ENCODE measurements at regions not wholly inside any gene's neighbourhood (a gene's known extent, or its start where the extent isn't known, plus 50 kb on each side); places are given as distances from the start of the nearest gene placed in this dataset.

DNA sequence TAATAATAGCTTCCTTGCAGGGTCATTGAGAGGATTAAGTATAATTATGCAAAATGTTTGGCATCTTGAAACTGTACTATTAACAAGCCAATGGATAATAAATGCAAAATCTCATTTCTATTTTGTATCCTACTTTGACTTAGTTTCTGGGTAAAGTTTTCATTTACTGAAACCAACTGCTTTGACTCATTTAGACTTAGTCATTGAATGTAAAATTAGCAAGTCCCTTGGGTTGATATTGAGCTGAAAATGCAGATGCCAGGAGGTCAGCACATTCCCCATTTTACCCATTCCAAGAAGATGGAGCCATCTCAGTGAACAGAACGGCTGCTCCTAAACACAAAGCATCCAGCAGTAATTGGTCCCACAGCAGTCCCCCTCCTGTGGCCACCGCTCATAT lies 74.7 kb upstream of the GATB start:
- DNase-seq (ENCODE audit: low read depth), result no peak
- H3K4me3 ChIP-seq (ENCODE audit: low read depth, low read length), result no peak overlapping the region
- TF ChIP-seq, protein P1, sequence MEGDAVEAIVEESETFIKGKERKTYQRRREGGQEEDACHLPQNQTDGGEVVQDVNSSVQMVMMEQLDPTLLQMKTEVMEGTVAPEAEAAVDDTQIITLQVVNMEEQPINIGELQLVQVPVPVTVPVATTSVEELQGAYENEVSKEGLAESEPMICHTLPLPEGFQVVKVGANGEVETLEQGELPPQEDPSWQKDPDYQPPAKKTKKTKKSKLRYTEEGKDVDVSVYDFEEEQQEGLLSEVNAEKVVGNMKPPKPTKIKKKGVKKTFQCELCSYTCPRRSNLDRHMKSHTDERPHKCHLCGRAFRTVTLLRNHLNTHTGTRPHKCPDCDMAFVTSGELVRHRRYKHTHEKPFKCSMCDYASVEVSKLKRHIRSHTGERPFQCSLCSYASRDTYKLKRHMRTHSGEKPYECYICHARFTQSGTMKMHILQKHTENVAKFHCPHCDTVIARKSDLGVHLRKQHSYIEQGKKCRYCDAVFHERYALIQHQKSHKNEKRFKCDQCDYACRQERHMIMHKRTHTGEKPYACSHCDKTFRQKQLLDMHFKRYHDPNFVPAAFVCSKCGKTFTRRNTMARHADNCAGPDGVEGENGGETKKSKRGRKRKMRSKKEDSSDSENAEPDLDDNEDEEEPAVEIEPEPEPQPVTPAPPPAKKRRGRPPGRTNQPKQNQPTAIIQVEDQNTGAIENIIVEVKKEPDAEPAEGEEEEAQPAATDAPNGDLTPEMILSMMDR (IDR thresholded peaks at IDR 0.05; ENCODE audit: insufficient read depth, low read depth, low read length, missing control alignments), result no peak

DNA sequence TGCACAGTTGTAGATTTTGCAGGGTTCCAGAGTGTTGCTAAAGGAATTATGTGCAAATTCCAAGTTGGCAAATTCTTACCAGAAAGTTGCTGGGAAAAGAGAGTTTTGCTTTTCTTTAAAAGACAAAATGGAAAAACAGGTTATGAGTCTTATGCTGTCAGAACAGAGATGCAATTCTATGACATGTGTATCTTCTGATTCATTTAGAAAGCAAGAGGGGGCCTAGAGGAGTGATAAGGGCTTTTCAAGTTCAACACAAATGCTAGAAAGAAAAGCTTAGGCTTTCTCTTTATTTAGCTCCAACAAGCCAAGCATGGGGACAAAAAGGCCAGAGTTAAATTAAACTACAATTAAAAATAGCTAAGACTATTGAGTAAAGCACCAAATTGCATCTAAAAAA lies 72.4 kb upstream of the GATB start:
- TF ChIP-seq, protein P1 (IDR thresholded peaks at IDR 0.05; ENCODE audit: insufficient read depth, low read depth, low read length, missing control alignments), result no peak
- DNase-seq (ENCODE audit: low read depth), result no peak
- H3K4me3 ChIP-seq (ENCODE audit: low read depth, low read length), result no peak overlapping the region

- DNase-seq (ENCODE audit: low read depth), result no peak
- no peak overlapping the region for H3K4me3 ChIP-seq (ENCODE audit: low read depth, low read length)
- TF ChIP-seq, protein P1 (IDR thresholded peaks at IDR 0.05; ENCODE audit: insufficient read depth, low read depth, low read length, missing control alignments), result no peak
Measured at GRCh38 chr4:151831526-151831925, 70.7 kb upstream of the GATB start.

DNA sequence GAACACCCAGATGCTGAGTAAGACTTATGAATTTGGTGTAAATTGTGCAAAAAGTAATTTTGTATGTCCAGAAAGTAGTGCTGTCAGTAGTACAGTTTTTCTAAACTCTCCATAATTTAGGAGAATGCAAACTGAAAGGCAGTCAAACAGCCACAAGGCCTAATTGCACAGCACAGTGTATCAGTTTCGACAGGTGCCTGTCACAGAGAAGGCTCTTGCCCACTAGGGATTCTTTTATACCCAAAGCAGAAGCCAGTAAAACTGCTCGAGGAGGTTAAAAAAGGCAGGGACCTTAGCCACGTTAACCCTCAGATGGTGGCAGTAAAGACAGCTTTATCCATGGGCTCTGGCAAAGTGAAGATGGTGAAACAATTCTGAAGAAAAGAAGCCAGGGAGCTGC lies 69.4 kb upstream of the GATB start:
- TF ChIP-seq, protein P1 (IDR thresholded peaks at IDR 0.05; ENCODE audit: insufficient read depth, low read depth, low read length, missing control alignments), result no peak
- no peak overlapping the region for H3K4me3 ChIP-seq (ENCODE audit: low read depth, low read length)
- no peak for DNase-seq (ENCODE audit: low read depth)

- TF ChIP-seq, protein P1 (IDR thresholded peaks at IDR 0.05; ENCODE audit: insufficient read depth, low read depth, low read length, missing control alignments), result no peak
- H3K4me3 ChIP-seq (ENCODE audit: low read depth, low read length), result no peak overlapping the region
- DNase-seq (ENCODE audit: low read depth), result no peak
Measured at GRCh38 chr4:151829309-151829708, 68.5 kb upstream of the GATB start.

DNA sequence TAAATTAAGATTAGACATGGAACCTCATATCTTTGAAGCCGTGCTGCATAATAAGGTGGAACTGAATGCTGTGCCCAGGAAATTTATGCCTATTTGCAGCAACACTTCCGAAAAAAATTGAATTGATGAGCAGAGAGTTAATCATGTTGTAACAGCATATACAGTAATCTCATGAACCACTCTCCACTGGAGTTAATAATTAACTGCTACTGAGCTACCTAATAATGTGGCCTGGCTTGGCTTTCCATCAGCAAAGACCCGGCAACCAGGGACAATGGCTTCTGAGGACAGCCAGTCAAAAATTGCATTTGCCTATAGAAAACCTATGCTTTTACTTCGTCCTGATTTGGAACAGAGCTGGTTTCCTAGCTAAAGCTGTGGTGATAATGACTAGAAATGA lies 63.8 kb upstream of the GATB start:
- H3K4me3 ChIP-seq (ENCODE audit: low read depth, low read length), result no peak overlapping the region
- DNase-seq (ENCODE audit: low read depth), result no peak
- TF ChIP-seq, protein P1 (IDR thresholded peaks at IDR 0.05; ENCODE audit: insufficient read depth, low read depth, low read length, missing control alignments), result no peak

DNA sequence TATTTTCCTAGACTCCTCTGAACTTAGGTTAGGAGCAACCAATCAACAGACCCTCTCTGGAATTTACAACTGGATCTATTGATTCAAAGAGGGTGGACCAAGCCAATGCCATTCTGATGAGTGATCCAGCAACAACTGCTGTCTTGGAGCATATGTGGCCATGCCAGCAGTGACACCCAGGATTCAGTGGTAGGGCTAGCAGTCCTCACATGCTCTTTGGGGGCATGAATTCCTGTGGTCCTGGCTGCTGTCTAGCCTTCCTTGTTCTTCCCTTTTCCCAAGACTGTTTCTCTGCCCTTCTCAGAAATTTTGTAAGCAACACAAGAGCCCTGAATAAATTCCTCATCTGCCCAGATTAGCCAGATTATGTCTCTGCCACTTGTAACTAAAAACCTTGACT lies 61.5 kb upstream of the GATB start:
- no peak for DNase-seq (ENCODE audit: low read depth)
- TF ChIP-seq, protein P1 (IDR thresholded peaks at IDR 0.05; ENCODE audit: insufficient read depth, low read depth, low read length, missing control alignments), result no peak

More for the DNA sequence above, 61.5 kb upstream of the GATB start:
- H3K4me3 ChIP-seq (ENCODE audit: low read depth, low read length), result no peak overlapping the region
